H9 (cell line): ENCODE measurements at regions not wholly inside any gene's neighbourhood (a gene's known extent, or its start where the extent isn't known, plus 50 kb on each side); places are given as distances from the start of the nearest gene placed in this dataset.

Experiments used
- DNase-seq: peaks from one replicate; pipeline ENCODE4 v3.0.0-alpha.2; 2017
- H2AFZ ChIP-seq: one replicate; pipeline ENCODE4 v1.6.1; 2013; ENCODE audit warnings: mild to moderate bottlenecking, low read length, control low read depth, moderate library complexity
- H2AK5ac ChIP-seq: 2 replicates; pipeline ENCODE4 v1.6.1; 2013; ENCODE audit warnings: low read length, control low read depth, mixed read lengths; ENCODE audit not compliant: insufficient read length
- H2BK120ac ChIP-seq: one replicate; pipeline ENCODE4 v1.6.1; 2013; ENCODE audit warnings: low read depth, mild to moderate bottlenecking, low read length, control low read depth, inconsistent platforms; ENCODE audit not compliant: poor library complexity, severe bottlenecking
- H2BK12ac ChIP-seq: 2 replicates; pipeline ENCODE4 v1.6.1; 2013; ENCODE audit warnings: low read length, control low read depth, mixed read lengths, low read depth; ENCODE audit not compliant: insufficient read length
- H2BK15ac ChIP-seq: 2 replicates; pipeline ENCODE4 v1.6.1; 2013; ENCODE audit warnings: low read depth, low read length, control low read depth
- H2BK20ac ChIP-seq: one replicate; pipeline ENCODE4 v1.6.1; 2013; ENCODE audit warnings: low read depth, mild to moderate bottlenecking, low read length, control low read depth, inconsistent platforms; ENCODE audit not compliant: poor library complexity, severe bottlenecking
- H2BK5ac ChIP-seq: 2 replicates; pipeline ENCODE4 v1.6.1; 2013; ENCODE audit warnings: low read length, control low read depth, mixed read lengths; ENCODE audit not compliant: insufficient read length
- H3K14ac ChIP-seq: 2 replicates; pipeline ENCODE4 v1.6.1; 2013; ENCODE audit warnings: low read length, control low read depth; ENCODE audit not compliant: insufficient read depth
- H3K18ac ChIP-seq: 2 replicates; pipeline ENCODE4 v1.6.1; 2013; ENCODE audit warnings: low read depth, mild to moderate bottlenecking, mixed read lengths, low read length, control low read depth; ENCODE audit not compliant: insufficient read length
- H3K23ac ChIP-seq: 2 replicates; pipeline ENCODE4 v1.6.1; 2013; ENCODE audit warnings: low read length, control low read depth, mixed read lengths, low read depth; ENCODE audit not compliant: insufficient read length
- H3K23me2 ChIP-seq: 2 replicates; pipeline ENCODE4 v1.6.1; 2013; ENCODE audit warnings: low read depth, mild to moderate bottlenecking, mixed read lengths, low read length, control low read depth; ENCODE audit not compliant: insufficient read length, poor library complexity, severe bottlenecking
- H3K27ac ChIP-seq: 2 replicates; pipeline ENCODE4 v1.5.1; 2013; ENCODE audit warnings: low read length, control low read depth, mixed read lengths, low read depth; ENCODE audit not compliant: insufficient read length
- H3K27me3 ChIP-seq: 2 replicates; pipeline ENCODE4 v1.6.1; 2013; ENCODE audit warnings: low read length, control low read depth, inconsistent platforms; ENCODE audit not compliant: insufficient read depth
- H3K4ac ChIP-seq: 2 replicates; pipeline ENCODE4 v1.6.1; 2013; ENCODE audit warnings: low read depth, mild to moderate bottlenecking, control low read depth, inconsistent platforms, low read length, moderate library complexity
- H3K4me1 ChIP-seq: 2 replicates; pipeline ENCODE4 v1.6.1; 2013; ENCODE audit warnings: low read length, control low read depth, inconsistent platforms; ENCODE audit not compliant: insufficient read depth
- H3K4me2 ChIP-seq: 2 replicates; pipeline ENCODE4 v1.6.1; 2013; ENCODE audit warnings: low read length, control low read depth, mixed read lengths; ENCODE audit not compliant: insufficient read length, insufficient read depth
- H3K56ac ChIP-seq: 2 replicates; pipeline ENCODE4 v1.6.1; 2013; ENCODE audit warnings: low read depth, mild to moderate bottlenecking, mixed read lengths, low read length, control low read depth; ENCODE audit not compliant: insufficient read length
- H3K79me1 ChIP-seq: 2 replicates; pipeline ENCODE4 v1.6.1; 2013; ENCODE audit warnings: low read depth, mild to moderate bottlenecking, moderate library complexity, low read length, control low read depth, inconsistent platforms; ENCODE audit not compliant: insufficient read depth, poor library complexity, severe bottlenecking
- H3K79me2 ChIP-seq: 2 replicates; pipeline ENCODE4 v1.6.1; 2013; ENCODE audit warnings: low read length, control low read depth, inconsistent platforms; ENCODE audit not compliant: insufficient read depth
- H3K9ac ChIP-seq: 2 replicates; pipeline ENCODE4 v1.6.1; 2013; ENCODE audit warnings: low read length, control low read depth, mixed read lengths; ENCODE audit not compliant: insufficient read length; ENCODE audit errors: extremely low read depth
- H3K9me3 ChIP-seq: one replicate; pipeline ENCODE4 v1.6.1; 2013; ENCODE audit warnings: low read depth, low read length, inconsistent platforms; ENCODE audit not compliant: control insufficient read depth
- H3T11ph ChIP-seq: one replicate; pipeline ENCODE4 v1.6.1; 2013; ENCODE audit warnings: mild to moderate bottlenecking, low read length, control low read depth, inconsistent platforms
- H4K20me1 ChIP-seq: one replicate; pipeline ENCODE4 v1.6.1; 2013; ENCODE audit not compliant: control insufficient read depth, insufficient read length, insufficient read depth
- H4K5ac ChIP-seq: 2 replicates; pipeline ENCODE4 v1.6.1; 2013; ENCODE audit warnings: low read depth, mild to moderate bottlenecking, mixed read lengths, low read length, control low read depth; ENCODE audit not compliant: insufficient read length
- H4K8ac ChIP-seq: replicated peaks from 2 replicates; pipeline ENCODE4 v1.6.1; 2013; ENCODE audit warnings: low read length, control low read depth, mixed read lengths, low read depth; ENCODE audit not compliant: insufficient read length
- H4K91ac ChIP-seq: 2 replicates; pipeline ENCODE4 v1.6.1; 2013; ENCODE audit warnings: low read depth, mild to moderate bottlenecking, moderate library complexity, mixed read lengths, low read length, control low read depth; ENCODE audit not compliant: insufficient read length
- H3K27ac Mint-ChIP-seq, 3 experiments: 2 replicates in 2 of 3; 3 replicates in 1 of 3; pipeline ENCODE4 v1.8.0; 2020 to 2021; ENCODE audit warnings: mixed read lengths in 3 of 3, mild to moderate bottlenecking in 1 of 3, moderate library complexity in 1 of 3
- H3K27me3 Mint-ChIP-seq: 2 replicates; pipeline ENCODE4 v1.8.0; 2021; ENCODE audit warnings: low read depth, mild to moderate bottlenecking, moderate library complexity, mixed read lengths
- H3K36me3 Mint-ChIP-seq, 3 experiments: 2 replicates in 2 of 3; 3 replicates in 1 of 3; pipeline ENCODE4 v1.8.0; 2020 to 2021; ENCODE audit warnings: low read depth in 3 of 3, mixed read lengths in 3 of 3; ENCODE audit not compliant: insufficient read depth in 1 of 3
- H3K4me1 Mint-ChIP-seq, 2 experiments: 2 replicates each; pipeline ENCODE4 v1.8.0; 2020; ENCODE audit warnings: mixed read lengths in 2 of 2
- H3K4me3 Mint-ChIP-seq, 2 experiments: 2 replicates in 1 of 2; 3 replicates in 1 of 2; pipeline ENCODE4 v1.8.0; 2020 to 2021; ENCODE audit warnings: mild to moderate bottlenecking in 2 of 2, mixed read lengths in 2 of 2, moderate library complexity in 1 of 2
- H3K9me3 Mint-ChIP-seq, 2 experiments: 2 replicates in 1 of 2; 3 replicates in 1 of 2; pipeline ENCODE4 v1.8.0; 2020; ENCODE audit warnings: mild to moderate bottlenecking in 2 of 2, mixed read lengths in 2 of 2, moderate library complexity in 1 of 2
- WGBS: extraction: QIAGEN DNeasy Blood & Tissue Kit; methylation state at CpG from one replicate; pipeline ENCODE4 v1.1.7; 2013; ENCODE audit warnings: missing lambda C conversion rate, low lambda C conversion rate, mixed read lengths; ENCODE audit not compliant: insufficient read length; ENCODE audit errors: extremely low coverage; 5-methylcytosine and 5-hydroxymethylcytosine counted together
- TF ChIP-seq, protein P1 (sequence below): fragments of 200-600 bp; sonication (generic); conservative IDR thresholded peaks from 3 replicates; pipeline ENCODE4 v1.8.0; 2021; ENCODE audit warnings: antibody characterized with exemption, mild to moderate bottlenecking

DNA sequence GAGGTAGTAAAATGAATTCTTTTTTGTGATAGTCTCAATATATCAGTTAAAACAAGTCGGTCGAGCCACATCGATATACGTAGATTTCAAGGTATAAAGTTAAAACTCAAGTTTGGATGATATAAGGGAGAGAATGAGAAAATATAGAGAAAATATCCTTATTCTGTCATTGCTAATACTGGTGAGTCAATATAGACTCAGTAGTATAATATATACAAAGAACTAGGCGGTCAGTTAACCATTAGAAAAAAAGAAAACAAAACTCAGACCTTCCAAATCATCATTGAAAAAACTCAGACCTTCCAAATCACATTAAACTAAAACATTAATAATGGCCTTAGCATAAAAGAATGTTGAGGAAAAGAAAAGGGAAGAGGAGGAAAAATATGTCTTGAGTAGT is 817.1 kb upstream of the IGFBP3 start:
- Histone ChIP-seq H3K9ac (no peak overlapping the region), H3K56ac (no peak overlapping the region), H4K91ac (no peak overlapping the region), H2BK12ac (no peak overlapping the region), H3K18ac (no peak overlapping the region), H4K20me1 (no peaks in the 10 kb centered on the region), H4K5ac (no peak overlapping the region), H3K23me2 (no peaks in the 10 kb centered on the region), H3K4ac (no peak overlapping the region), H3K9me3 (no peaks in the 10 kb centered on the region), H2BK5ac (no peak overlapping the region), H2BK120ac (no peak overlapping the region), H4K8ac (no peak overlapping the region), H3T11ph (no peak overlapping the region), H3K4me2 (no peak overlapping the region), H3K79me1 (no peaks in the 10 kb centered on the region), H2BK20ac (no peak overlapping the region), H2AFZ (no peak overlapping the region), H3K4me1 (no peaks in the 10 kb centered on the region; the same call in 1 of the 2 replicates), H3K14ac (no peak overlapping the region), H2AK5ac (no peak overlapping the region), H3K23ac (no peak overlapping the region), H3K27ac (no peak overlapping the region), H2BK15ac (no peak overlapping the region), H3K79me2 (no peaks in the 10 kb centered on the region), H3K27me3 (no peaks in the 10 kb centered on the region)
- DNase-seq, result no peak
- TF ChIP-seq, protein P1, sequence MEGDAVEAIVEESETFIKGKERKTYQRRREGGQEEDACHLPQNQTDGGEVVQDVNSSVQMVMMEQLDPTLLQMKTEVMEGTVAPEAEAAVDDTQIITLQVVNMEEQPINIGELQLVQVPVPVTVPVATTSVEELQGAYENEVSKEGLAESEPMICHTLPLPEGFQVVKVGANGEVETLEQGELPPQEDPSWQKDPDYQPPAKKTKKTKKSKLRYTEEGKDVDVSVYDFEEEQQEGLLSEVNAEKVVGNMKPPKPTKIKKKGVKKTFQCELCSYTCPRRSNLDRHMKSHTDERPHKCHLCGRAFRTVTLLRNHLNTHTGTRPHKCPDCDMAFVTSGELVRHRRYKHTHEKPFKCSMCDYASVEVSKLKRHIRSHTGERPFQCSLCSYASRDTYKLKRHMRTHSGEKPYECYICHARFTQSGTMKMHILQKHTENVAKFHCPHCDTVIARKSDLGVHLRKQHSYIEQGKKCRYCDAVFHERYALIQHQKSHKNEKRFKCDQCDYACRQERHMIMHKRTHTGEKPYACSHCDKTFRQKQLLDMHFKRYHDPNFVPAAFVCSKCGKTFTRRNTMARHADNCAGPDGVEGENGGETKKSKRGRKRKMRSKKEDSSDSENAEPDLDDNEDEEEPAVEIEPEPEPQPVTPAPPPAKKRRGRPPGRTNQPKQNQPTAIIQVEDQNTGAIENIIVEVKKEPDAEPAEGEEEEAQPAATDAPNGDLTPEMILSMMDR, result no peak
- Mint-ChIP-seq H3K9me3 (peaks cover 7 to 8% of the 10 kb centered on the region in 2 experiments; a peak in 4 of 5 replicates), H3K4me1 (peaks cover 10 to 11% of the 10 kb centered on the region in 2 experiments), H3K4me3 (no peak overlapping the region), H3K27me3 (no peaks in the 10 kb centered on the region), H3K27ac (no peak overlapping the region), H3K36me3 (peaks cover 2 to 5% (median 2%) of the 10 kb centered on the region in 3 experiments; a peak in 3 of 7 replicates)
- WGBS, result no CpG with 5 or more reads among the region's 5 CpGs
